ENCODE measurements at regions not wholly inside any gene's neighbourhood (a gene's known extent, or its start where the extent isn't known, plus 50 kb on each side); places are given as distances from the start of the nearest gene placed in this dataset.

DNA sequence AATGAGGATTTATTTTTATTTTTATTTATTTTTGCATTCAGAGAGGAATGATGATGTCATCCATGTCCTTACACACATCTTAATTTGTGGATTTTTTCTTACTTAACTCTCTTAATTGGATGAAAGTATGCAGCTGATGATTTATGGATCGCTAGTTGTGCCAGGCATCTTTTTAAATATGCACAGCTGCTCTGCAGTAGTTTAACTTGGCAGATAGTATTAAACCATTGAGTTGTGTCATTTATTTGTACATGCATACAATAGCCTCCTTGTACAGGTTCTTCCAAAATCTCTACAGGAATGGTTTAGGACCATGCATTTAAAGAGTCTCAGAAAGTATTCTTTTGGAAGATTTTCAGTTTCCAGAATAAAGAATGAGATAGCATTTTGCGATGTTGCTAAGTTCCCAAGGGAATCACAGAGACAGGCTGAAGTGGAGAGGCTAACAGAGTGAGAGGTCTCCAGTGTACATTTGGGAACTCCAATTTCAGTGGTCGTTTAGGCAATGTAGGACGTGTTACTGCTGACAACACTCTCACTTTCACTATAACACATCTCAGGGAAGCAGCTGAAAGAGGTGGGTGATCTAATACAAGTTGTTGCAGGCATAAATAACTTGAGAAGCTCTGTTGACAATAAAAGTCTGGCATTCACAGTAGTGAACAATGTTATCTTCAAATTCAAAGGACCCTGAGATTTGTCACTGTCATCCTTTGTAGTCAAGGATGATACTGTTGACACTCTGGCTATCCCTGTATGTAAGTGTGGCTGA, 49.9 kb upstream of the SCRG1 start:
- TF ChIP-seq BHLHE40 (IDR thresholded peaks at IDR 0.05; ENCODE audit: borderline replicate concordance) (no peak), L3MBTL2 (conservative IDR thresholded peaks at IDR 0.05) (no peak), SUZ12 (IDR thresholded peaks at IDR 0.05) (no peak), LEF1 (IDR thresholded peaks at IDR 0.05; ENCODE audit: borderline replicate concordance) (no peak), ELF4 (IDR thresholded peaks at IDR 0.05) (no peak), TARDBP (IDR thresholded peaks at IDR 0.05) (no peak)
- TF ChIP-seq, protein P1, sequence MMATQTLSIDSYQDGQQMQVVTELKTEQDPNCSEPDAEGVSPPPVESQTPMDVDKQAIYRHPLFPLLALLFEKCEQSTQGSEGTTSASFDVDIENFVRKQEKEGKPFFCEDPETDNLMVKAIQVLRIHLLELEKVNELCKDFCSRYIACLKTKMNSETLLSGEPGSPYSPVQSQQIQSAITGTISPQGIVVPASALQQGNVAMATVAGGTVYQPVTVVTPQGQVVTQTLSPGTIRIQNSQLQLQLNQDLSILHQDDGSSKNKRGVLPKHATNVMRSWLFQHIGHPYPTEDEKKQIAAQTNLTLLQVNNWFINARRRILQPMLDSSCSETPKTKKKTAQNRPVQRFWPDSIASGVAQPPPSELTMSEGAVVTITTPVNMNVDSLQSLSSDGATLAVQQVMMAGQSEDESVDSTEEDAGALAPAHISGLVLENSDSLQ (IDR thresholded peaks at IDR 0.05): 0 out of 2 replicates have a peak, but pooled peaks have one; percentile 8
- no peak for DNase-seq (ENCODE audit: extremely low spot score)
- ChIA-PET POLR2A (interaction anchor here (3.0 kb wide), 1 partner anchor 114 kb away, joined by 9 read pairs; the partner anchor contains the start of gene HMGB2), CTCF (interaction anchor here (0.7 to 1.2 kb wide), 3 partner anchors 147 to 1324 kb away, joined by 3 to 7 read pairs (median 3); no protein-coding TSS in a partner anchor)
